HG03196 (cell line): ENCODE measurements at regions not wholly inside any gene's neighbourhood (a gene's known extent, or its start where the extent isn't known, plus 50 kb on each side); places are given as distances from the start of the nearest gene placed in this dataset.
"Not testable (repeated sequence)": the region's sequence is repeated elsewhere in the genome, so short reads cannot be mapped to it uniquely, and the experiment has no call there.

ENCODE experiments used
- ATAC-seq: cut with Tn5 transposase; IDR thresholded peaks from one replicate; pipeline ENCODE4 v1.9.1; 2021; ENCODE audit not compliant: unreplicated experiment

DNA sequence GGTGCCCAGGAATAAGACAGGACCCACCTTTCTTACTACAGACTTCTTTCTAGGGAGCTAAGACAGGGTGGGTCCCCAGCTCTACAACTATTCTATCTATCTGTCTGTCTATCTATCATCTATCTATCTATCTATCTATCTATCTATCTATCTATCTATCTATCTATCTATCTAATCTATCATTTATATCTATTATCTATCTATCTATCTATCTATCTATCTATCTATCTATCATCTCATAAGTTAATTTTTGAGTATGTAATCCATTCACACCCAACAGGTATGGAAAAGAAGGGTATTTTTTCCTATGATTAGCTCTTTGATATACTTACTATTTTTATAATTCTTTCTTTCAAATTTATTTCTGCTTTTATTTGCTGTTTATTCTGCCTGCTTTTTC lies 55.9 kb downstream of the BAMBI start:
- ATAC-seq: no peak

DNA sequence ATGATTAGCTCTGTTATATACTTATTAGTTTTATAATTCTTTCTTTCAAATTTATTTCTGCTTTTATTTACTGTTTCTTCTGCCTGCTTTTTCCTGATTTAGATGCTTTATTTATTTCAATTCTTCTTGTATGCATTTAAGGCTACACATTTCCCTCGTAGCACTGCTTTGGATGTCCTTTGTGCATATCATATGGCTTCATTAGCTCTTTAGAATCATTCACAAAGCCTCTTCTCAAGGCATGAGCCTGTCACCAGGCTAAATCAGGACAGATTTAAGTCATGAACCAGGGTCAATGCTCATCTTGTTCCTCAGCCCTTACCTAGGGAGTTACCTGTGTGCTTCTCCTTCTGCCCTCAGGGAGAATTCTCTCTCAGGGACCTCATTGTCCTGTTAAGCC lies 56.3 kb downstream of the BAMBI start:
- ATAC-seq: no peak

DNA sequence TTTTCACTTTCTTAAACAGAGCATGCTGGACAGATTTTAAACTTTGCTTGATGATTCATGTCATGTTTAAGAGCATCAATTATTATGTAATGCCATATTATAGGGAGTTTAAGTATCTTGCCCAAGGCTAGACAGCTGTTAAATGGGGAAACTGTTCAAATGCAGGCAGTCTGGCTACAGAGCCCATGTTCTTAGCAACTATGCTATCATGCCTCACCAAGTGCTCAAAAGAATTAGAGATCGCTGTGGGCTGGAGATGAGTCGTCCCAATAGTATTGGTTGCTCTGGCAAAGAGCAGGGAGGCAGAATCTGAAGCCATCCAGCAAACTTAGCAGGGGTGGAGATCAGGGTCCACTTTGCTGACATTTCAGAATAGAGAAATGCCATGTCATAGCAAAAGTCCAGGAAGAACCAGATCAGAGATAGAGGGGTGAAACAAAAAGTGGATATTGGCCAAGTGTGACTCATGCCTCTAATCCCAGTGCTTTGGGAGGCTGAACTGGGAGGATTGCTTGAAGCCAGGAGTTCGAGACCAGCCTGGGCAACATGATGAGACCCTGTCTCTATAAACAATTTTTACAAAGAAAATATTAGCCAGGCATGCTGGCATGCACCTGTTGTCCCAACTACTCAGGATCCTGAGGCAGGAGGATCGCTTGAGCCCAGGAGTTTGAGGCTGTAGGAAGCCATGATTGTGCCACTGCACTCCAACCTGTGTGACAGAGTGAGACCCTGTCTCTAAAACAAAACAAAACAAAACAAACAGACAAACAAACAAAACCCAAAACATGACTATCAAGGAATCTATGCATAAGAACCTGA lies 57.8 kb downstream of the BAMBI start:
- ATAC-seq: no peak

DNA sequence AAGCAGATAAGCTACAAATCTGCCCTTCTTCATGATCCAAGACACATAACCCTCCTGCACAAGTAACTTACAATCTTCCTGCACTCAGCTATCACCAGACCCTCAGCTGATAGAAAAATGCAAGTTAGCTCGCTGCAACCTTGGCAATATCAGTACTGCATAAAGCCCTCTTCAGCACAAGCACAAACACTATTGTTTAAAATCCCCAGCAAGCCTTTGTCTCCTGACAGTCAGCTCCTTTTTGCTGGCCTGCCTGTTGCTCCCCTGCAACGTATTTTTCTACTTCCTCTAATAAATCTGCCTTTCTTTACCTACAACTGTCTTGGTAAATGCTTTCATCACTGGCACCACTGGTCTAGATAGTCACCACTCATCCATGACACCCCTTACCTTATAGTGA lies 59.8 kb downstream of the BAMBI start:
- no peak for ATAC-seq

DNA sequence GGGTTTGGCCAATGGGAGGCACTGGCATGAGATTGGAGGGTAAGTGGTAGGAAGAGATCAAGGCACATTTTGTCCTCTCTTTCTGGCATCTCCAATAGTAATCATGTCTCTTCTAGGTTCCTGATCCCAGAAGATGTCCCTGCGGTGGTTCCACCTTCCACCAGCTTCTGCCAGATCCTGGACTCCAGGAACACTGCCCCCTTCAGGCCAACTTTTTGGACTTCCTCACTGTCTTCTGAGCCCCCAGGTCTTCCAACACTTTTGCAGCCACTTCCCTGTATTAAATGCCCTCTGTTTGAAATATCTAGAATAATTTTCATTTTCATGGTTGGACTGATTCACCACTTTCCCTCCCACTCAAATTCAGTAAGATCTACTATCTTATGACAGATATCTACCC lies 60.9 kb downstream of the BAMBI start:
- ATAC-seq: no peak

DNA sequence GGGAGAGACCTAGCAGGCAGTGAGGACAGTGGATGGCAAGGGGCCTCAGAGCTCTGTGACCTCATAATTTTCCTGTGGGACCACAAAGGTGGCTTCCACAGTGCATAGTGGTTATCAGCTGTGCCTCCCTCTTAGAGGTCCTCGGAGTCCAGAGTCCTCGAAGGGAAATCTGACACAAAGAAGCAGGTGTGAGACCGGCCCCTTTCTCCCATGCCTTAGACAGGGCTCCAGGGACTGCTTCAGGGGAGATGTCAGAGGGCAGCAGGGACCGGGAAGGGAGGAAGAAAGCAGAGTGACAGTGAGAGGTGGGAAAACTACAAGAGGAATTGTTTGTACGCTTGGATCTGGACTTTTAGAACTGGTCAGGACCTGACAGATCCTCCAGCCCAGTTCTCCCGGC lies 66.3 kb downstream of the BAMBI start:
- ATAC-seq: no peak

DNA sequence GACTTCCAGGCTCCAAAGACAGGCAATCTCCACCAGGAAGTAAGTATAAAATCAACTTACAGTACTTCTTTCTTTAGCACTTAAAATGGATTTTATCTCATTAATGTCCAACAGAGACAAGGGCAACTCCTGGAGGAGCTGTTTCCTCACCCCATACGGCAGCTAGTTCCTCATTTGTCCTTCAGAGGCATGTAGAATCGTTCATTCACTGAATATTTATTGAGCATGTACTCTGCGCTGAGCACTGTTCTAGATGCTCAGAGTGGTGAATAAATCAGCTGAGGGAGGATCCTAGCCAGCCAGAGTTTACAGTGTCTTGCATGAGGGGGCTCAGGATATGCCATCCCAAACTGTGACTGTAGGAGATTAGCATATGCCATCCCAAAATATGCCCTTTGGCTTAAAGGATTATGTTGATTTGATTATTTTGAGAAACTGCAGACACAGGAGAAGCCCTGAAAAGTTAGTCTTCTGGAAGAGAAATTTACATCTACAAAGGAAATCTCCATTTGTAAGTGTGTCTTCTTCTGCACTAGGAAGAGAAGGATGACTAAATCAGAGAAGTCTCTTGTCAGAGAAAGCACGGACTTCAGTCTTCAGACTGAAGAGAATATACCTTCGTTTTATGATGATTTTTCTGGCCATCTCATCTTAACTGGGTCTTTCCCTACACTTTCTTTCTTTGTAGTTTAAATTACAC lies 66.9 kb downstream of the BAMBI start:
- ATAC-seq: no peak

DNA sequence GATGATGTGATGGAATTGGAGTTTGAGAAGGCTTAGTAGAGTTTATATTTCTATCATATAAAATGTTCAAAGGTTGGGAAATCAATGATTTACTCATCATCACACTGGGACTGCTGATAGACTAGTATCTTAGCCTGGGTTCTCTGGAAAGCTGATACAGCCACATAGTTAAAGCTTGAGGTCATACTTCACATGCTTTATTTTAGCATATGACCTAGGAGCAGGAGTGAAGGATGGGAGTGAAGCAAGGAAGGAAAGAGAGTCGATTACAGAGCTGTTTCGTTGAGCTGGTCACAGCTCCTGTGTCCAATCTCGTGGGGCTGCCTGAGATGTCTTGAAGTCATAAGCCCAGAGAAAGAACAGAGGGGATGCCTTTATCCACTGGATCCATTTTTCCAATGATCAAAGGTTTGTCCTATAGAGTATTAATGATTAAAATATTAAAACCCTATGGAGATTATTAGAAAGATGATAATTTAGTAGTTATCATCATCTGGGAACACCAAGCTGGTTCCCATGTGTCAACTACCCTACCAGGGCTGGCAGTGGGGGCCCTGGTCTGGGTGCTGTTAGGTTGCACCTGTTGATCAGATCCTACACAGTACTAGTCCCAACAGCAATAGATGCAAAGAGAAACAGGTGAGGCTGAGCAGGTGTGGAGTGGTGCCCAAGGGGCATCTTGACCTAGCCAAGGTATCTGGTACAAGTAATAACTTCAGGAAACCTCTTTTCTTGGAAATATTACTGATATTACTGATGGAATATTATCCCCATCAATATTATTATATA lies 77.8 kb downstream of the BAMBI start:
- no peak for ATAC-seq

DNA sequence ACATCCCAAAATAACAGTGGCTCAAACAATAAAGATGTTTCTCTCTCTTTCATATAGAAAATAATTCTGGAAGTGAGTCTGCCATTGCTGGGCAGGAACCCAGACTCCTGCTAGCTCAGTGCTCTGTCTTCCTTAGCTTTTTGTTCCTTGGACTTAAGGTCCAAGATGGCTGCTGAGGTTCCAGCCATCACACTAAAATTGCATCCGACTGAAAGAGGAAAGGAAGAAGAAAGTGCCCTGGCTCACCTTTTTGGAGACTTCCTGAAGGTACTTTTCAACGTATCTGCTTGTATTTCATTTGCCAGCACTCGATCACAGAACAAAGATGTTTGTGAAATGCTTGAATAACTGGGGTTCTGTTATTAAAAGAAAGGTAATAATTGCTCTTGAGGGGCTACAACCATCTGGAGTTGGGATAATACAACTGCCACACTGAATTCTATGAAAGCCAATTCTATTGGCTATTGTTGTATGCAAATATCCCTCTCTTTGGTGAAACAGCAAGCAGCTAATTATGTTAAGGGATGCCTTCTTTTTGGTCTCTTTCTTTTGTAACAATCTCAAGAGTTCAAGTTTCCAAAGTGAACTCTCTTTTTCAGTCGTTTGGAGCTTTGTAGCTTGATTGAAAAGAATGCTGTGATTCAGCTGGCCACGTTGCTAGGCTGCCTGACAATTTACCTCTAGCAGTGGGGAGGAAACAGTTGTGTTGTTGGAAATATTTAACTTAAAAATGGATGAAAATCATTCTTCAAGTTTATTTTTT lies 83.9 kb downstream of the BAMBI start:
- no peak for ATAC-seq

DNA sequence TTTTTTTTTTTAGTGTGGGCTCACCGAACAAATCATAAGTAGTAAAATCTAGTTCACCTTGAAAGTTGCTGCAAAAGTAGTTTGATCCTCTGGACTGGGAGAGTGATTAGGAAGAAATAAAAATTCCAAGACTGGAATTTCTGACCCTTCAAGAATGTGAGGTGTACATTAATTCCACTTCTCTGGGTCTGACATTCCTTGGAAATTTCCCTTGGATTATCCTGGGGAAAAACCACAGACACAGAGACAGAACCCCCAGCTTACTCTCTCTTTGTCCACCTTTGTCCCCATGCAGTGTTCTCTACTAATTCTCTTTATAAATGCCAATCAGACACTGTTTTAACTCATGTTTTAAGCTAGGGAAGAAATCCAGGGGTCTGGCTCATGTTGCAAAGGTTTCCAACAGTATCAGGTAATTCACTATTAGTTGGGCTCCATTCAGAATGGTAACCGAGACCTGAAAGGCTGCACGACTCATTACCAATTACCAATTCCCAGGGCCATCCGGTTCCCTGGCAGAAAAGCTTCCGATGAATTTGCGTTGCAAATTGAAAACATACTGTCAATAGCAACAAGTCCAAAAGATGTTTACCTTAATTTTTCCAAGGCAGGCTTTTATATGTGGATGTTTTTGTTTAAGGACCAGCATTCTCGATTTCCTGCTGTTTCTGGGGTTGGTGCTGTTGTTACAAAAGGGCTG lies 86.3 kb downstream of the BAMBI start:
- no peak for ATAC-seq

DNA sequence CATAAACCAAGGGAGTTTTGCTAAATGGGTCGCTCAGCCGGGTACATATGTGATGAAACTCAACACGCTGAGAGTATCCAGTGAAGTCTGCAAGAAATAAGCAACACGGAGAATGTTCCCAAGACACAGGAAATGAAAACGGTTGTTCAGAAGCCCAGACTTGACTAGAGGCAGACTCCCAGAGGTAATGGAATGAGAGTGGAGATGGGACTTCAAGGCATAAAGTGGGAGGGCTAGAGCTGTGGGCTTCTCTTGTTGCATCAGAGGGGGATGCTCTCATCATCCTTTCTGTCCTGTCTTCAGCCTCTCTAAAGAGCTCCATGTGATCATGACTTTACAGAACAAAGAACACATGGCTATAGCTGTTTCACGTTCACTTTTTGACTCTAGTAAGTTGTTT lies 88.3 kb downstream of the BAMBI start:
- ATAC-seq: no peak

DNA sequence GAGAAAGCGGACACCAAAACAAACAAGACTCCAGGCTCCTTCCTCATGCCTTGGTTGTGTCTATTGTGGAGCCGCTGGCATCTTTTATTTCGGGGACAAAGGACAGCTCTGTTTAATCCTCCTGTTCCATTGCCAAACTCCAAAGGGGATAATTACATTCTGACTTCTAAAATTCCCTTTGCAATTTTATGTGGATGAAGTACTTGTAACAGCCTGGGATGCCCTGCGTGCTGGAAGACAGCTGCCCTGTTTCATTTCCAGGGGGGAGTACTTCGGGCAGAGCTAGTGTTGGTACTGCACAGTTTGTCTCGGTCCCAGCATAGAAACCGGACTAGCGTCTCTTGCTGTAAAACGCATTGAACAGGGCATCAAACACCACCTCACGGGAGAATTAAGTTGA lies 90.9 kb downstream of the BAMBI start:
- ATAC-seq: no peak

DNA sequence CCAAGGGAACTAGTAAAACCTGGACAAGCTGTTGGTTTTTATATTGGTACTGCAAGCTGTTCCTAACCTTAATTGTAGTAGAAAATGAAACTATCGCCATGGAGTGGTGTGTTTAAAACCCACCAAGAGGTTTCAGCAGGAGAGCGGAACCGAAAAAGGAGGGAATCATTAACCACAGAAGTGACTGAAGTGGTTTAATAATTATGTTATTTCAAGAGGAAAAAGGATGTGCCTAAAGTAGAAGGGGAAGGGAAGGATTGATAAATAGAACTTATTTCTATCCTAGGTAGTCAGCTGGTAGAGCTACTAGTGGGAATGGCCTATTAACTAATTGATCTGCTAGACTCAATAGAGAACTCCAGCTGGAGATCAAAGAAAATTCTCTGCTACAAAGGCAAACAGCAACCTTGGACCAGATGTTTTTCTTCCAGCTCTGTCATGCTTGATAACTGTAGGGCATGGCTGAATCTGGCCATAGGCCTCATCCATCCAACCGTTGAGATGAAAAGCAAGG lies 91.8 kb downstream of the BAMBI start:
- no peak for ATAC-seq

DNA sequence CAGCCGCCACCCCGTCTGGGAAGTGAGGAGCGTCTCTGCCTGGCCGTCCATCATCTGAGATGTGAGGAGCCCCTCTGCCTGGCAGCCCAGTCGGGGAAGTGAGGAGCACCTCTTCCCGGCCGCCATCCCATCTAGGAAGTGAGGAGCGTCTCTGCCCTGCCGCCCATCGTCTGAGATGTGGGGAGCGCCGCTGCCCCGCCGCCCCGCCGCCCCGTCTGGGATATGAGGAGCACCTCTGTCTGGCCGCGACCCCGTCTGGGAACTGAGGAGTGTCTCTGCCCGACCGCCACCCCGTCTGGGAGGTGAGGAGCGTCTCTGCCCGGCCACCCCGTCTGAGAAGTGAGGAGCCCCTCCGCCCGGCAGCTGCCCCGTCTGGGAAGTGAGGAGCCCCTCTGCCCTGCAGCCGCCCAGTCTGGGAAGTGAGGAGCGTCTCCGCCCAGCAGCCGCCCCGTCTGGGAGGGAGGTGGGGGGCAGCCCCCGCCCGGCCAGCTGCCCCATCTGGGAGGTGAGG lies 94.3 kb downstream of the BAMBI start:
- ATAC-seq: not testable (repeated sequence)

DNA sequence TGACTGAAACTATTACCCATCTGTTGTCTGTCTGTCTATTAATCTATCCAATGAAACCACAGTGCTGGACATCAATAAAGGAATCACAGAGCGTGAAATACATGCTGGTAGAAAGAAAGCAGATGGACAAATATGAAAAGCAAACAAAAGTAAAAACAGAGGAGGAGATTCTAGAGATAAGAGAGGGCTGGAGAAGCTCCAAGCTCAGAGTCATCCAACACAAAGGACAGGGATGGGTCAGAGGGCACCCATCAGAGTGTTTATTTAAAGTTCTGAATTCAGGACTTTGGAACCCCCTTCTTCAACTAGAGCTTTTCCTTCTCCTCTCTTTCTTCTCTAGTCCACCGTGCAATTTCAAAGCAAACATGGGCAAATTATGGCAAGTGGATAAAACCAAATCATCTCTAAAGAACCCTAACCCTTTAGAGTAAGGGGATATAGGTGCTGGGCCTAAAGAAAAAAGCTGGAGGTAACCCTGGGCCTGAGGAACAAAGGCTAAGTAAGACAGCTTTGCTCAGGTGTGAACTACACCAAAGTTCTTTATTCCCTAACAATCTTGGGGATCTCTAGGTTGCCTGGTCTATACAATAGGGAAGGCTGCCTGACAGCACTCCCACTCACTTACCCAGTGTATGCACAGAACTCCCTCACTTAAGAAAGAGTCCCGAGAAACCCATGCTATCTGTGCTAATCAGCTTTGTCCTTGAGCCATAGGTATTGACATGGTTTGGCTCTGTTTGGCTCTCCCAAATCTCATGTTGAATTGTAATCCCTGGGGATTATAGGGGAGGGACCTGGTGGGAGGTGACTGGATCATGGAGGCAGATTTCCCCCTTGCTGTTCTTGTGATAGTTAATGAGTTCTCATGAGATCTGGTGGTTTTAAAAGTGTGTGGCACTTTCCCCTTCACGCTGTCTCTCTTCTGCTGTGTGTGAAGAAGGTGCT lies 97.0 kb downstream of the BAMBI start:
- no peak for ATAC-seq

DNA sequence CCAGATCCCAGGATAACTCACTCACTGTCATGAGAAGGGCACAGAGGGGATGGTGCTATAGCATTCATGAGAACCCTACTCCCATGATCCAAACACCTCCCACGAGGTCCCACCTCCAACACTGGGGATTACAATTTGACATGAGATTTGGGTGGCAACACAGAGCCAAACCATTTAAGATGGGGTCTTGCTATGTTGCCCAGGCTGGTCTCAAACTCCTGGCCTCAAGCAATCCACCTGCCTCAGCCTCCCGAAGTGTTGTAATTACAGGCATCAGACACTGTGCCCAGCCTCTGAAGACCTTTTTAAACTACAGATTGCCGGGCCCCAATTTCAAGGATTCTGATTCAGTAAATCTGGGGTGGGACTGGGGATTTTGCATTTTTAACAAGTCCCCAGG lies 98.5 kb downstream of the BAMBI start:
- ATAC-seq: no peak

DNA sequence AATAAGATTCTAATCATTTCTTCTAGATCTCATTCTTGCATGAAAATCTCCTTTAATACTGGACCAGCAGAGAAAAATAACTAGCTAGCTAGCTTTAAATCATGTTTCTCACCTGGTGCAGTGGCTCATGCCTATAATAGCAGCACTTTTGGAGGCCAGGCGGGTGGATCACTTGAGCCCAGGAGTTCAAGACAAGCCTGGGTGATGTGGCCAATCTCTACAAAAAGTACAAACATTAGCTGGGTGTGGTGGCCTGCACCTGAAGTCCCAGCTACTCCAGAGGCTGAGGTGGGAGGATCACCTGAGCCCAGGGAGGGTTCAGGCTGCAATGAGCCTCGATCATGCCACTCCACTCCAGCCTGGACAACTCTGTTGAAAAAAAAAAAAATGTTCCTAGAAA lies 99.2 kb downstream of the BAMBI start:
- no peak for ATAC-seq

DNA sequence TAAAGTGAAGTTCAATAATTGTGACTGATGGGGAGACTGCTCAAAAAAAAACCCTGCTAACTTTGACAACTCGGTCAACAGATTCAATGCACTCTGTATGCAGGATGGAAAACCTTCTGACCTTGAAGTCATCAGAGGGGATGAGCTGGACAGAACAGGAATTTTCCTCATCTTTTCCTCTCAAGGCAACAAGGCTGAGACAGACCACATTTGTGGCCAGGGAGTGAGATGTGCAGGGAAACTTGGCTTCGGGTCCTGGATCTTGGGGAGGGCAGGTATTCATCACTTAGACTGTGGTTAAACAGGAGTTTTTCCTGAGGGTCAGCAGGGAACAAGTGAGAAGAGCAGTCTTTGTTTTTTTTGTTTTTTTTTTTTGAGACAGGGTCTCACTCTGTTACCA lies 100.6 kb downstream of the BAMBI start:
- ATAC-seq: no peak

DNA sequence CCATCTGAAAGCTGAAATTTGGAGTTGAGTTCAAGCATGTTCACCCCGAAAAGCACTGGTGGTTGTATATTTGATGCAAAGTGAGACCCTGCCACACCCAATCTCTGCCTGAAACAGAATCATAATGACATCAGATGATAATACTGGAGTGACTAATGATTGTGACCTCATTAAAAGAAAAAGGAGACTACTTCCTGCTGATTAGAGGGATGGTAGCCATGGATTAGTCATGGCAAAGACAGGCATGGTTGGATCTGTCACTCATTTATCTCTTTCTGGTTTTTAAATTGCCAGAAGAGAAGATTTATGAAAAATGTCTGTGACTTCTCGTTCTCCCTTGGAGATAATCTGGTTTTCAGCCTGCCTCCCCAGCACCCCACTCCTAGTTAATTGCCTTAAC lies 101.2 kb downstream of the BAMBI start:
- ATAC-seq: no peak
